ENCODE measurements at regions not wholly inside any gene's neighbourhood (a gene's known extent, or its start where the extent isn't known, plus 50 kb on each side); places are given as distances from the start of the nearest gene placed in this dataset.
A peak's percentile ranks its signal among the peaks of the same experiment; 100 is the strongest.
"Not testable (repeated sequence)": the region's sequence is repeated elsewhere in the genome, so short reads cannot be mapped to it uniquely, and the experiment has no call there.

GRCh38 chr14:48723841-48724495, 862.2 kb downstream of the RPS29 start:
- TF ChIP-seq CTCF (IDR thresholded peaks at IDR 0.05; ENCODE audit: low read depth, low read length, missing control alignments), result no peak
- peak; percentile 6 for DNase-seq (ENCODE audit: low read depth)
- no peak overlapping the region for H3K4me3 ChIP-seq (ENCODE audit: low read depth, low read length)
- in situ Hi-C loops (cut with HindIII; ENCODE audit: low sequenced_read_pairs), result no loop called here

GRCh38 chr14:48714366-48714765, 871.8 kb downstream of the RPS29 start:
- DNase-seq (ENCODE audit: low read depth), result no peak
- no peak for TF ChIP-seq CTCF (IDR thresholded peaks at IDR 0.05; ENCODE audit: low read depth, low read length, missing control alignments)
- in situ Hi-C loops (cut with HindIII; ENCODE audit: low sequenced_read_pairs), result no loop called here

GRCh38 chr14:48710133-48710532, 876.0 kb downstream of the RPS29 start:
- DNase-seq (ENCODE audit: low read depth), result no peak
- in situ Hi-C loops (cut with HindIII; ENCODE audit: low sequenced_read_pairs), result no loop called here
- no peak overlapping the region for H3K4me3 ChIP-seq (ENCODE audit: low read depth, low read length)

More at GRCh38 chr14:48714366-48714765, 871.8 kb downstream of the RPS29 start:
- no peak overlapping the region for H3K4me3 ChIP-seq (ENCODE audit: low read depth, low read length)

GRCh38 chr14:48709277-48709785, 876.8 kb downstream of the RPS29 start:
- no peak for TF ChIP-seq CTCF (IDR thresholded peaks at IDR 0.05; ENCODE audit: low read depth, low read length, missing control alignments)
- no peak for DNase-seq (ENCODE audit: low read depth)
- in situ Hi-C loops (cut with HindIII; ENCODE audit: low sequenced_read_pairs), result no loop called here
- H3K4me3 ChIP-seq (ENCODE audit: low read depth, low read length), result no peak overlapping the region

More at GRCh38 chr14:48710133-48710532, 876.0 kb downstream of the RPS29 start:
- TF ChIP-seq CTCF (IDR thresholded peaks at IDR 0.05; ENCODE audit: low read depth, low read length, missing control alignments), result no peak

- no peak for DNase-seq (ENCODE audit: low read depth)
- no peak for TF ChIP-seq CTCF (IDR thresholded peaks at IDR 0.05; ENCODE audit: low read depth, low read length, missing control alignments)
- H3K4me3 ChIP-seq (ENCODE audit: low read depth, low read length), result no peak overlapping the region
- in situ Hi-C loops (cut with HindIII; ENCODE audit: low sequenced_read_pairs), result no loop called here
These were observed 881.5 kb downstream of the RPS29 start for GRCh38 chr14:48704639-48705038.

- DNase-seq (ENCODE audit: low read depth), result no peak
- in situ Hi-C loops (cut with HindIII; ENCODE audit: low sequenced_read_pairs), result no loop called here
- no peak for TF ChIP-seq CTCF (IDR thresholded peaks at IDR 0.05; ENCODE audit: low read depth, low read length, missing control alignments)
- H3K4me3 ChIP-seq (ENCODE audit: low read depth, low read length), result no peak overlapping the region
These were observed 882.3 kb downstream of the RPS29 start for GRCh38 chr14:48703728-48704467.

GRCh38 chr14:48697362-48697761, 888.8 kb downstream of the RPS29 start:
- DNase-seq (ENCODE audit: low read depth); H3K4me3 ChIP-seq (ENCODE audit: low read depth, low read length); in situ Hi-C loops (cut with HindIII; ENCODE audit: low sequenced_read_pairs): not testable (repeated sequence)

Measured in astrocyte of the cerebellum (primary cell).